ENCODE measurements at regions not wholly inside any gene's neighbourhood (a gene's known extent, or its start where the extent isn't known, plus 50 kb on each side); places are given as distances from the start of the nearest gene placed in this dataset.

DNA sequence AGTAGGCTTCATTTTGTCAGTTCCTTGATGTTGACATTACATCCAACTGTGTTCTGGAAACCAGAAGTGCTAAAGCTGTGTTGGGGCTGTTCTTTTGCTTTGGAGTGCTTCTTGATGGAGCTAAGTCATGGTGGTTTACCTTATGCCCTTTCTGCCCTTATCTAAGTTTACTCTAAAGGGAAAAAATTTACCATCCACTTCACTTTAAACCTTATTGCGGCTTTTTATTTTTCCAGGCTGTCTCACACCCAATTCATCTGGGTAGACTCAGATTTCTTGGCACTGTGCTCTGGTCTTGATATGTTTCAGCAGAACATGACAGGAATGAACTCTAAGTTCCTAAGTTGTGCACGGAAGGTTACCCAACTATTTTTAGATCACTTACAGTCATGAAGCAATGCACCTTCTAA lies 104.7 kb upstream of the TTC29 start:
- H3K4me3 ChIP-seq (ENCODE audit: low read depth, low read length), result no peak overlapping the region
- TF ChIP-seq, protein P1, sequence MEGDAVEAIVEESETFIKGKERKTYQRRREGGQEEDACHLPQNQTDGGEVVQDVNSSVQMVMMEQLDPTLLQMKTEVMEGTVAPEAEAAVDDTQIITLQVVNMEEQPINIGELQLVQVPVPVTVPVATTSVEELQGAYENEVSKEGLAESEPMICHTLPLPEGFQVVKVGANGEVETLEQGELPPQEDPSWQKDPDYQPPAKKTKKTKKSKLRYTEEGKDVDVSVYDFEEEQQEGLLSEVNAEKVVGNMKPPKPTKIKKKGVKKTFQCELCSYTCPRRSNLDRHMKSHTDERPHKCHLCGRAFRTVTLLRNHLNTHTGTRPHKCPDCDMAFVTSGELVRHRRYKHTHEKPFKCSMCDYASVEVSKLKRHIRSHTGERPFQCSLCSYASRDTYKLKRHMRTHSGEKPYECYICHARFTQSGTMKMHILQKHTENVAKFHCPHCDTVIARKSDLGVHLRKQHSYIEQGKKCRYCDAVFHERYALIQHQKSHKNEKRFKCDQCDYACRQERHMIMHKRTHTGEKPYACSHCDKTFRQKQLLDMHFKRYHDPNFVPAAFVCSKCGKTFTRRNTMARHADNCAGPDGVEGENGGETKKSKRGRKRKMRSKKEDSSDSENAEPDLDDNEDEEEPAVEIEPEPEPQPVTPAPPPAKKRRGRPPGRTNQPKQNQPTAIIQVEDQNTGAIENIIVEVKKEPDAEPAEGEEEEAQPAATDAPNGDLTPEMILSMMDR (IDR thresholded peaks at IDR 0.05; ENCODE audit: low read depth, low read length), result no peak

DNA sequence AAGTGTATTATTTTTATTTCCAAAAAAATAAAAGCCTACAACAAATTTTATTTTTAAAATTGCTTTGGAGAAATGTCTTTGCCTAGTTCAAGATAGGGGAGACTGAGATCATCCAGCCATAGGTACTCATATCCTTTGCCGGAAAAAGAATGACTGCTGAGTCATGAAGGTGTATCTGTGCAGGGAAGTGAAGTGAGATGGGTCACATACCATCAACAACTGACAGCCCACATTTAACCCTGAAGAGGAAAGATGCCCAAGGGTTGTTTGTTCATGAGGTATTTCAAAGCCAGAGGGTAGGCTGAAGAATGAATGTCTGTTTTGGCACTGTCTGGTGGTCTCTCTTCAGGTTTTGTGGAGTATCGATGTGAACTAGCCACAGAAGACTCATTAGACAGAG lies 106.7 kb upstream of the TTC29 start:
- H3K4me3 ChIP-seq (ENCODE audit: low read depth, low read length), result no peak overlapping the region
- TF ChIP-seq, protein P1 (IDR thresholded peaks at IDR 0.05; ENCODE audit: low read depth, low read length), result no peak

DNA sequence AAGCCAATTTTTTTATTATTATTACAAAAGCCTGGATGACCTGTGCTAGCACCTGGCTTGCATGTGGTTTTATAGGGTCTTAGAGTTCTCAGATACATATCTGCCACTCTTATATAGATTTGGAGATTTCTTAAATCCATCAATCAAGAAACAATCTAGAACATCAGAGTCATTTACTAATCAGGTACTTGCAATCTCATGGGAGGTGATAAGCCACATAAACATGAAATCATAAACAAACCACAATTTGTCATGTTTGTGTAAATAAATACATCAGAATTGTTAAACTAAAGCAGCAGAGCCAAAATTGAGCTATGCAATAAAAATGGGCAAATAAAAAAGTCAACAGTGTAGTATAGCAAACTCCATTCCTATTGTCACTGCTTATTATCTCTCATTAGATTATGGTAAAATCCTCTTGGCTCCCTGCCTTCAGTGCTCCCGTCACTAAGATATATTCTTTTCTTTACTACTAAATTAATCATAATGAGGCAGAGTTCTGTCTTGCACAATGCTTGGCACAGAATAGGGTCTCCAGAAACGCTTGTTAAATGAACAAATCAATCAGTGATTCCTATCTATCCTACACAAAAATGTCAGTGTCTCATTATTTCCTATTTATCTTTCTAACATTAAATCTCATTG lies 108.7 kb upstream of the TTC29 start:
- no peak overlapping the region for H3K4me3 ChIP-seq (ENCODE audit: low read depth, low read length)
- TF ChIP-seq, protein P1 (IDR thresholded peaks at IDR 0.05; ENCODE audit: low read depth, low read length), result no peak

DNA sequence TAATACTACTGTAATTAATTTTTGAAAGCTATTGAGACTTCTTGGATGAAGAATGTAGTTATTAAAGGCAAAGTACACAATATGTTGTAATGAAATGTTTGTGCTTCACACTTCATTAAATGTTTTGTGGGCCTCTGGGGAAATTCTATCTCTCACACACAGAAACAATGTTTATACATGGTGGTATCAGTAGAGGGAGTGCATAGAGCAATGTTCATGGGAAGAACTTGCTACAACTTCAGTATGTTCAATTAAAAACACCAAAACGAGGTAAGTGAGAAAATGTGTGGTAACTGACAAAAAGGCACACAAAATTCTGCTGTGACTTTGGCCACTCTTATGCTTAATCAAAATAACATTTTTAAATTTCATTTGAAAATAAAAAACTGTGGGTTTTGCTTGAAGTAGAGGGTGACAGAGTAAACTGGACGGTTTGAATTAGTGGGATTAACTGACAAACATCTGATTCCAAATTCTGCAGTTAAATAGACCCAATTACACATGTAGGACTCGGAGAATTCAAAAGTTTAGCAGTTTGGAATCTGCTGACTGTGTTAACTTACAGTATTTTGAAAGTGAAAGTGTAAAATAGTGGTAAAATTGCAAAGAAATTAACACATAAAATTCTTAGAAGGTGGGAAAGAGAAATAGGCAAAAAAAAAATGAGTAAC lies 111.4 kb upstream of the TTC29 start:
- H3K4me3 ChIP-seq (ENCODE audit: low read depth, low read length), result peak overlapping the region; percentile 34
- TF ChIP-seq, protein P1 (IDR thresholded peaks at IDR 0.05; ENCODE audit: low read depth, low read length), result no peak

DNA sequence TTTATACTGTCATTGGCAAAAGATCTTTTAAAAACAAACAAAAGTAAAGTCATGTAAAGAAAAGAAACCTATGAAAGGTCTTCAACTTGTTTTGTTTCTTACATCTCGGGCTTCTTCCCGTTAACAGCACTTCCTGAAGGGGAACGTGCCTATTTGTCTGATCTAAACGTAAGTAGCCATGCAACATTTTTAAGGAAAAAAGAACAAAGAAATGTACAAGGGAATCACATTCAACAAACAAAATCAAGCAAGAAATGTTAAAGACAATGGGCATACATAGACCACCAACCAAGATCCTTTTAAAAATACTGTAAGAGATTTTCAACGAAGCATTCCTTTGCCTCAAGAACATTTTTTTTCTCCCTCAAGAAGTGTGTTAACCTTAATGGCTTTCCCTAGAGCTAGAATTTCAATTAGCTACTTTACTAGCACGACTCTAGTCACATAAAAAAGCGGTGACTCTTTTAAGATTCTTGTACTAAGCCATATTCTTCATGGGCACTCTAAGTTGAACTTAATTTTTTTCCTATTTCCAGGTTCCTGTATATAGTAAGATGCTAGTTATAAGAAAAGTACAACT lies 112.0 kb upstream of the TTC29 start:
- TF ChIP-seq, protein P1 (IDR thresholded peaks at IDR 0.05; ENCODE audit: low read depth, low read length), result no peak
- H3K4me3 ChIP-seq (ENCODE audit: low read depth, low read length), result peak overlapping the region; percentile 34

DNA sequence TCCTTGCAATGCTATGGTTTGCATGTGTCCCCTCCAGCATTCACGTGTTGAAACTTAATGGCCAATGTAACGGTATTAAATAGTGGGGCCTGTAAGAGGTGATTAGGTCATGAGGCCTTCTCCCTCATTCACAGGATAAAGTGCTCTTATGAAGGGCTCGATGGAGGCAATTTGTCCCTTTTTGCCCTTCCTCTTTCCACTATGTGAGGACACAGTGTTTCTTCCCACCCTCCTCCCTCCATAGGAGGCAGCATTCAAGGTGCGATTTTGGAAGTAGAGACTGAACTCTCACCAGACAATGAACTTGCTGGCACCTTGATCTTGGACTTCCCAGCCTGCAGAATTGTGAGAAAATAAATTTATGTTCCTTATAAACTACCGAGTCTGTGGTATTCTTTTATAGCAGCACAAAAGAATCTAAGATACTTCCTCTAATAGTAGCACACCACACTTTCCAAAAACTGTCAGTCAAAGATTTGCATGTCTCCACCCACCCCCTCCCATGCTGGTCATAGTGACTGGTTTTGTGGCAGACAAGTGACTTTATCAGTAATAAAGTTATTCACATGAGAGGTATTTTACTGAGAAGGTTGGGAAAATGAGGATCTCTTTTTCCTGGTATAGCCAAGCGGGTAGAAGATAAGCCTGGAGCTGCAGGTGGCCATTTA lies 113.5 kb upstream of the TTC29 start:
- no peak overlapping the region for H3K4me3 ChIP-seq (ENCODE audit: low read depth, low read length)

More for the DNA sequence above, 113.5 kb upstream of the TTC29 start:
- TF ChIP-seq, protein P1 (IDR thresholded peaks at IDR 0.05; ENCODE audit: low read depth, low read length), result no peak
